ENCODE measurements at regions not wholly inside any gene's neighbourhood (a gene's known extent, or its start where the extent isn't known, plus 50 kb on each side); places are given as distances from the start of the nearest gene placed in this dataset.

DNA sequence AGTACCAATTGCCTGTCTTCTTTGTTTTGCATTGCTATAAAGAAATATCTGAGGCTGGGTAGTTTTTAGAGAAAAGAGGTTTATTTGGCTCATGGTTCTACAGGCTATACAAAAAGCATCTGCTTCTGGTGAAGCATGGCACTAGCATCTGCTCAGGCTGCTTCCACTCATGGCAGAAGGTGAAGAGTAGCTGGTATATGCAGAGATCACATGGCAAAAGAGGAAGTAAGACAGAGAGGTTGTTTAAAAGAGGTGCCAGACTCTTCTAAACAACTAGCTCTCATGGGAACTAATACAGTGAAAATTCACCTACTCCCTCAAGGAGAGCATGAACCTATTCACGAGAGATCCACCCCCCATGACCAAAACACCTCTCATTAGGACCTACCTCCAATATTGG lies 56.7 kb upstream of the GUCA2B start:
- DNase-seq (ENCODE audit: low spot score): no peak

GRCh38 chr1:42089246-42089645 lies 64.0 kb upstream of the GUCA2B start:
- no peak for DNase-seq (ENCODE audit: low spot score)

DNA sequence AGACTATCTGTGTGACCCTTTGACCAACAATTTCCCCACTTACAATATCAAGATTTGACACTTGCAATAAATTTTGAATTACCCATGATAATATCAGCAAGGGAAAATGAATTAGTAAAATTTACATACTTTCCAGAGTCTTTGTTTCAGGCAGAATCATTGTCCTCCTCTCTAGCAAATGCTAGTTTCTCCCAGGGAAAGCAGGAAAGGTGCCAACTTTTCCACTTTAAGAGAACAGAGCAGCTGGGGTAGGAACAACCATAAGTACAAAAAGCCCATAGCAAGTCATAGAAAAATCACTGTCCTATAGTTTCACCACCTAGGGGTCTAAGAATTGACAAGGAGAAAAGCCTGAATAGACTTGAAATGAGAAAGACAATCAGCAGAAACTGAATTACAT lies 67.1 kb upstream of the GUCA2B start:
- DNase-seq (ENCODE audit: low spot score): no peak

- peak; percentile 49 for DNase-seq (ENCODE audit: low spot score)
Measured at GRCh38 chr1:42085596-42085995, 67.6 kb upstream of the GUCA2B start.

DNA sequence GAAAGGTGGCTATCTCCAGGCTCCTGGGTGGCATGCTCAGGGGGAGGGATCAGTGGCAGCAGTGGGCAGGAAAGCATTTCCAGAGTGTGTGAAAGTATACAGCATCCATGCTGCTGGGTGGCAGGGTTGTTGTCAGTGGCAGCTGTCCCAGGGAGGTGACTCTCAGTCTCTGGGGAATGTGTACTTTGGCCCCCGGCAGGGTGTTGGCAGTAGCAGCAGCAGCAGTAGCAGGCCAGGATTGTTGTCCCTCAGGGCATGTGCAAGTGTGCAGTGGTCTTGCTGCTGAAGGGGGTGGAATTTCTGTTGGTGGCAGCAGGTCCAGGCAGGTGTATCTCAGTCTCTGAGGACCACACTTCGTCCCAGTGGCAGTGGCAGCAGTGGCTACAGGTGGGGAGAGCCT lies 71.7 kb upstream of the GUCA2B start:
- DNase-seq (ENCODE audit: low spot score): no peak

DNA sequence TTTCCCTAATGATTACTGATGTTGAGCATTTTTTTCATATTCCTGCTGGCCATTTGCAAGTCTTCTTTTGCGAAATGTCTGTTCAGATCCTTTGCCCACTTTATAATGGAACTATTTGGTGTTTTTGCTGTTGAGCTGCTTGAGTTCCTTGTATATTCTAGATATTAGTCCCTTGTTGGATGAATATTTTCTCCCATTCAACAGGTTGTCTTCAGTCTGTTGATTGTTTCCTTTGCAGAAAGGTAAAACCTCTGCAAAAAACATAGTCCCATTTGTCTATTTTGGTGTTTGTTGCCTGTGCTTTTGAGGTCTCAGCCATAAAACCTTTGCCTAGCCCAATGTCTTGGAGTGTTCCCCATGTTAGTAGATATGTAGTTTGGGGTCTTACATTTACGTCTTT lies 78.0 kb upstream of the GUCA2B start:
- DNase-seq (ENCODE audit: low spot score): no peak

GRCh38 chr1:42070996-42071395 lies 82.2 kb upstream of the GUCA2B start:
- DNase-seq (ENCODE audit: low spot score): no peak

- DNase-seq (ENCODE audit: low spot score): no peak
Measured at GRCh38 chr1:42057800-42058199, 95.4 kb upstream of the GUCA2B start.

GRCh38 chr1:42056460-42056859 lies 96.8 kb upstream of the GUCA2B start:
- DNase-seq (ENCODE audit: low spot score): no peak

GRCh38 chr1:42055061-42055460 lies 98.1 kb upstream of the GUCA2B start:
- no peak for DNase-seq (ENCODE audit: low spot score)

- DNase-seq (ENCODE audit: low spot score): no peak
Measured at GRCh38 chr1:42052072-42052699, 101.0 kb upstream of the GUCA2B start.

DNA sequence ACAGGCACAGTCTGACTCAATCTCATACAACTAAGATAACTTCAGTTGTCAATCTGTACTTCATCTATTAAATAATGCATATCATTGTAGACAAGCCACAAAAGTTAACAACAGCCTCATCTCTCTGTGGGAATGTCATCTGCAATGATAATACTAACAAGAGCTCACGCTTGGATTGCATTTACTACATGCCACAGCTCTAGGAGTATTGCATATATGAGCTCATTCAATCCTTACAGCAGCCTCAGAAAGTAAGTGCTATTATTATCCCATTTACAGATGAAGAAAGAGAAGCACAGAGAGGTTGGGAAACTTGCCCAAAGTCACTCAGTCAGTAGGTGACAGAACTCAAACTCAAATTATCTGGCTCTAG lies 105.7 kb upstream of the GUCA2B start:
- no peak for DNase-seq (ENCODE audit: low spot score)

DNA sequence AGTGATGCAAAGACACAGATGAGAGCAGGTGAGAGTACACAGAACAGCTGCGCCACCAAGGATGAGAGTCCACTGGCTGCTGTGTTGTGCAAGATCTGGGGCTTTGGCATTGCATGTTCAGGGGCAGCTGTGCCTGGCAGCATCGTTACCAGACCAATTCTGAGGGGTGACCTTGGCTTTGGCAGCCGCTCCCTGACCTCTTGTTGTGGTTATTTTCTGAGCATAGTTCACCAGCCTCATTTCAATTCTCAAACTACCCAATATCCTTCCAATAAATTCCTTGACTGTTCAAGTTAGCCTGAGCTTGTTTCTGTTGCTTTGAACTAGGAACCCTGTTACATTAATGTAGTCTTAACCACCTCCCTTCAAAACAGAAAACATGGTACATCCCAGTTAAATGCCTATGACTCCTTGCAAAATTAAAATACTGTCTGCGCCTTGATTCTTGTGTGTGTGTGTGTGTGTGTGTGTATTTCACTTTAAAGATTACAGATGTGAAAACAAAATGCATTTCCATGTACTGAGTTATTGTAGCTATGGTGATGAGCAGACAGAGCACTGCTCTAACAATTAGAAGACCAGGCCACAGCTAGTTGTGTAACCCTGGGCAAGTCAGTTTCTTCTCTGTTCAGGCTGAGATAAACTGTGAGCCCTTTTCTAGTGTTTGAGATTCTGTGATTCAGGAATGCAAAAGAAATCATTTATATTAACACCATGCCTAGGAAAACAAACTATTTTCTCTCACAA lies 106.3 kb upstream of the GUCA2B start:
- peak; percentile 16 for DNase-seq (ENCODE audit: low spot score)

DNA sequence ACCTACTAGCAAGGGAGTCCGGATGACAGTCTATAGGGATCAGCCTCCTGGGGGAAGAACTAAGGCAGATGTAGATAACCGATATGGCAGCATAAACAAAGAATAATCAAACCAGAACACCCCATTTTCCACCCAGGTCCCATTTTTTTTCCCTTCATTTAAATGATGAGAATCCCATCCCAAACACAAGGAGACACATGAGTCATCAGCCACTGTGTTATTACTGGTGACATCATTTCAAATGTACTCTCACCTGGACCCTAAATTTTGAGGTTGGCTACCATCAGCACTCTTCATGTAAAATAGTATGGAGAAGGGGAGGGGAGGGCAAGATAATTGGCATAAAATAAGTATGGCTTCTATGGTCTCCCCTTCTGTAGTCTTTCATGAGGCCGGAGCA lies 108.9 kb upstream of the GUCA2B start:
- no peak for DNase-seq (ENCODE audit: low spot score)

DNA sequence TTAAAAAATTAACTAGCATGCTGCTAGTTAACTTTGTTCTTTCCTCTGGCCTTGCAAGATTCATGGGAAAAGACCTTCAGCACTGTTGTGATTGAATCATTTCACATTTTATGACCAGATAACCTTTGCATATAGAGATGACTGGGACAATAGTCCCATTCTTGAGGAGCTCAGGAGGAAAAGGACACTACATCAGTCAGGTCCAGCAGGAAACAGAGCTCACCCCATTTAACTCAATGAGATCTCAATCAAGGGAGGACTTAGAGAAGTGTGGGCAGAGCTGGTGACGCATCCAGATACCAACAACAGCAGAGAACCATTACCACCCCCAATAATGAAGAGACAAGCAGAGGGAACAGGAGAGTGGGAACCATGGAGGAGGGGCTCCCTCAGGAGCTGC lies 109.4 kb upstream of the GUCA2B start:
- no peak for DNase-seq (ENCODE audit: low spot score)

GRCh38 chr1:42043182-42043581 lies 110.0 kb upstream of the GUCA2B start:
- no peak for DNase-seq (ENCODE audit: low spot score)

DNA sequence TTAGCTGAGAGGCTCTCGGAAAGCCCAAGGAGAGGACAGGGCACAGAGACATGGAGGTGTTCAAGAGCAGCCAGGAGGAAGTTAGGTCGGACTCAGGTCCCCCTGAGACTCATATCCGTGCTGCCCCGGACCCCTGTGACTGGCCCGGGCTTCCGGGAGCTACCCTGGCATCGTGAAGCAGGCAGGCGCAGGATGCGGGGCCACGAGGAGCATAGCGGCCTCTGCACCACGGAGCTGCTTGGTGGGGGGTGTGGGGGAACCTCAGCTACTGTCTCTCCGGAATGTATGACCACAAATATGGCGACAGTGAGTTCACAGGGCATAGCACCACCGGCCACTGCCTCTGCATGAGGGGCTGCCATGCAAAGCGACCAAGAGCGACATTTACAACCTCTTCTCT lies 112.2 kb upstream of the GUCA2B start:
- no peak for DNase-seq (ENCODE audit: low spot score)

- DNase-seq (ENCODE audit: low spot score): no peak
Measured at GRCh38 chr1:42040159-42040558, 113.1 kb upstream of the GUCA2B start.

DNA sequence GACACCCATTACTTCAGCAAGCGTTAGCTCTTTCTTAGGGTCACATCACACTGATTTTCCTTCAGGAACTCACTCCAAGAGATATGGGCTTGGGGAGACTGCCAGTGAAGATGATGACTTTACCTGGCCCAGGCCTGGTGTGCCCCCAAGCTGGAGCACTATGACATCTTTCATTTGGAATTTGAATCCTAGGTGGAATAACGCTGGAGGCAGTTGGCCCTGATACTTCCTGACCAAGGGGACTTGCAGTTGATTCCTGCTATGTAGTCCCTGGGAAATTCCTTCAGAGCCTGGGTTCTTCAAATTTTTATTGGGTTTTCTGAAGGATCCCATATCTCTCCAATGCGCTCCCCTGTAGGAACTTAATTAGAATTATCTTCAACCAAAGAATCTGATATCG lies 114.9 kb upstream of the GUCA2B start:
- no peak for DNase-seq (ENCODE audit: low spot score)

GRCh38 chr1:42037586-42037985 lies 115.6 kb upstream of the GUCA2B start:
- no peak for DNase-seq (ENCODE audit: low spot score)

GRCh38 chr1:42037161-42037560 lies 116.0 kb upstream of the GUCA2B start:
- no peak for DNase-seq (ENCODE audit: low spot score)

DNA sequence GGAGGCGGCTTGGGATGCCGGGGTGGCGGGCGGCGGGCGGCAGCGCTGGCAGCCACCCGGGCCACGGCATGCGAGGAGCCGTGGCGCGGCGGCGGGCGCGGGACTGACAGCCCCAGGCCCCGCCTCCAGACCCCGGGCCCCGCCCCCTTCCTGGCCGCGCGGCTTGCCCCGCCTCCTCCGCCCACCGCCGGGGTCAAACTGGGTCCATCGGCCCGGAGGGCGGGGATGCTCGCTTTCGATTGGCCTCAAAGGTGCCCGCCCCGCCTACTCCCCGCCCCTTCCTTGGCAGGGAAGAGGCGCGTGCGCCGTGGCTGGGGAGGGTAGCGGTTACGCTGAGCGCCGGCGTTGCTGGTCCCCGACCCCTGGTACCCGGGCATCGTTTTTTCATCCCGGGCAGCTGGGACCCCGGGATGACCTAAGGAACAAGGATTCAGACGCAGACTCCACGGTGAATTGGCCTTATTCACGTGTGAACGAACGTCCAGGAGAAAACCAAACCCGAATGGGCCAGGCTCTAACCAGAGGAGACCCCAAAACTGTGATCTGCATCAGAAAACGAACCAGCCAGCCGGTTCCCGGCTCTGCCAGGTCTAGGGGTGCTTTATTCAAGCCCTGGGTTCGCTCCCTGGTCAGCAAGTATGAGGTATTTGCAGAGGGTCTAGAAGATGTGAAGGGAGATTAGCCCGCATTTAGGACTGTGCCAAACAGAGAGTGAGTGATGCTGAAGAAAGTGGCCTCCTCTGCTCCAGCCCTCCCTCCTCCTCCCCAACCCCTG lies 117.2 kb upstream of the GUCA2B start:
- peak; percentile 99 for DNase-seq (ENCODE audit: low spot score)

DNA sequence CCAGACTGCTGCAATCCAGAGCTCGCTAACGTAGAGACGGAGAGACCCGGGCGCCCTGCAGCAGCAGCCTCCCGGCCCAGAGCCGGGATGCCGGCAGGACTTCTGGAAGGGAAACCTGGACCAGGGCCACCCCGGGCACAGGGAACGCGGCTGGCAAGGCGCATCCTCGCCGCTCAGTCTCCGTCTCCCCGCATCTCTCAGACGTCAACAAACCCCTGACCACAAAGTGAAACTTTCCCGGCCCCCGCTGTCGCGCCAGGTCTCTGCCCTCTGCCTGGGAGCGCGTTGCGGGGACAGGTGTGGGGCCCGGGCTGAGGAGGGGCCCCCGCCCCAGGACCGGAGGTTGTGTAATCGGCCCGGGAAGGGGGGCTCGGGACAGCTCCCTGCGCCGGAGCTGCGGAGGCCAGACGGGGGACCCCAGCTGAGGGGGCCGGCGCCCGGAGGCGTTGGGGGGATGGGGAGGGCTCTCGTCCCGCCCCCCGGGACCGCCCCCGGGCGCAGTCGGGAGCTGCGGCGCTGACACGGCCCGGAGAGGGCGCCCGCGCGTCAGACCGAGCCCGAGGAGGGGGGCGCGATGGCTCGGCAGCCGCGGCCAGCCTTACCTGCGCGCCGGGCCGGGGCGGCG lies 116.6 kb upstream of the HIVEP3 start:
- peak; percentile 93 for DNase-seq (ENCODE audit: low spot score)

All from AG20443 (cell line).